ENCODE measurements at regions not wholly inside any gene's neighbourhood (a gene's known extent, or its start where the extent isn't known, plus 50 kb on each side); places are given as distances from the start of the nearest gene placed in this dataset.

DNA sequence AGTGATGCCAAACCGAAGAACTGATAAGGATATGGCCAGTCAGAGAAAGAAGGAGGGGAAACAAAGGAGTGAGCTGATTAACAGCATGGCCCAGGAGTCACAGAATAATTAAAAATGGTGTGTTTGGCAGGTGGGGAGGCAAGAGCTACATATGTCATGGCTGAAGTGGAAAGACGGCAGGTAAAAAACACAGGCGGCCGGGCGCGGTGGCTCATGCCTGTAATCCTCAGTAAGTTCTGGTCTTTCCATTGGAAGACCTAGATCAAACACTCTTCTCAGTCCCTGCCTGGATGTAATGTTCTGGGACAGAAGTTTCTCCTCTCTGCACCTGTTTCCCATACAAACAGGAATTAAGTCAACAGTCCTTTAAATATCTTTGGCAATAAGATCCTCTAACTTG, 503.9 kb downstream of the STIM2 start:
- Histone ChIP-seq H3K4me1 (ENCODE audit: insufficient read depth) (no peaks in the 10 kb centered on the region; the same call in 1 of the 2 replicates), H4K20me1 (replicated peaks; ENCODE audit: insufficient read depth) (no peaks in the 10 kb centered on the region), H3K27me3 (ENCODE audit: insufficient read depth) (no peaks in the 10 kb centered on the region), H2AFZ (no peak overlapping the region), H3K9me2 (ENCODE audit: insufficient read depth) (peaks cover 6% of the 10 kb centered on the region; the same call in 1 of the 2 replicates), H3F3A (replicated peaks; ENCODE audit: low read depth) (no peaks in the 10 kb centered on the region), H3K36me3 (ENCODE audit: insufficient read depth) (no peaks in the 10 kb centered on the region), H3K4me3 (no peak overlapping the region), H3K27ac (ENCODE audit: low read depth) (no peak overlapping the region), H3K4me2 (no peak overlapping the region), H3K79me2 (replicated peaks; ENCODE audit: insufficient read depth) (no peaks in the 10 kb centered on the region)
- no peaks in the 10 kb centered on the region for H3K36me3 Mint-ChIP-seq (ENCODE audit: low read depth)
- no peak for TF ChIP-seq CREB1 (CRISPR knock-in tag; IDR thresholded peaks at IDR 0.05; ENCODE audit: low read depth)
- no peak for TF ChIP-seq JUNB (IDR thresholded peaks at IDR 0.05; ENCODE audit: unreplicated experiment)
- TF ChIP-seq, protein P1, sequence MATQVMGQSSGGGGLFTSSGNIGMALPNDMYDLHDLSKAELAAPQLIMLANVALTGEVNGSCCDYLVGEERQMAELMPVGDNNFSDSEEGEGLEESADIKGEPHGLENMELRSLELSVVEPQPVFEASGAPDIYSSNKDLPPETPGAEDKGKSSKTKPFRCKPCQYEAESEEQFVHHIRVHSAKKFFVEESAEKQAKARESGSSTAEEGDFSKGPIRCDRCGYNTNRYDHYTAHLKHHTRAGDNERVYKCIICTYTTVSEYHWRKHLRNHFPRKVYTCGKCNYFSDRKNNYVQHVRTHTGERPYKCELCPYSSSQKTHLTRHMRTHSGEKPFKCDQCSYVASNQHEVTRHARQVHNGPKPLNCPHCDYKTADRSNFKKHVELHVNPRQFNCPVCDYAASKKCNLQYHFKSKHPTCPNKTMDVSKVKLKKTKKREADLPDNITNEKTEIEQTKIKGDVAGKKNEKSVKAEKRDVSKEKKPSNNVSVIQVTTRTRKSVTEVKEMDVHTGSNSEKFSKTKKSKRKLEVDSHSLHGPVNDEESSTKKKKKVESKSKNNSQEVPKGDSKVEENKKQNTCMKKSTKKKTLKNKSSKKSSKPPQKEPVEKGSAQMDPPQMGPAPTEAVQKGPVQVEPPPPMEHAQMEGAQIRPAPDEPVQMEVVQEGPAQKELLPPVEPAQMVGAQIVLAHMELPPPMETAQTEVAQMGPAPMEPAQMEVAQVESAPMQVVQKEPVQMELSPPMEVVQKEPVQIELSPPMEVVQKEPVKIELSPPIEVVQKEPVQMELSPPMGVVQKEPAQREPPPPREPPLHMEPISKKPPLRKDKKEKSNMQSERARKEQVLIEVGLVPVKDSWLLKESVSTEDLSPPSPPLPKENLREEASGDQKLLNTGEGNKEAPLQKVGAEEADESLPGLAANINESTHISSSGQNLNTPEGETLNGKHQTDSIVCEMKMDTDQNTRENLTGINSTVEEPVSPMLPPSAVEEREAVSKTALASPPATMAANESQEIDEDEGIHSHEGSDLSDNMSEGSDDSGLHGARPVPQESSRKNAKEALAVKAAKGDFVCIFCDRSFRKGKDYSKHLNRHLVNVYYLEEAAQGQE (IDR thresholded peaks at IDR 0.05; ENCODE audit: unreplicated experiment), result no peak
- TF ChIP-seq, protein P2, sequence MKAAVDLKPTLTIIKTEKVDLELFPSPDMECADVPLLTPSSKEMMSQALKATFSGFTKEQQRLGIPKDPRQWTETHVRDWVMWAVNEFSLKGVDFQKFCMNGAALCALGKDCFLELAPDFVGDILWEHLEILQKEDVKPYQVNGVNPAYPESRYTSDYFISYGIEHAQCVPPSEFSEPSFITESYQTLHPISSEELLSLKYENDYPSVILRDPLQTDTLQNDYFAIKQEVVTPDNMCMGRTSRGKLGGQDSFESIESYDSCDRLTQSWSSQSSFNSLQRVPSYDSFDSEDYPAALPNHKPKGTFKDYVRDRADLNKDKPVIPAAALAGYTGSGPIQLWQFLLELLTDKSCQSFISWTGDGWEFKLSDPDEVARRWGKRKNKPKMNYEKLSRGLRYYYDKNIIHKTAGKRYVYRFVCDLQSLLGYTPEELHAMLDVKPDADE (IDR thresholded peaks at IDR 0.05), result no peak
- no peak for TF ChIP-seq EZH2phosphoT487 (IDR thresholded peaks at IDR 0.05; ENCODE audit: unreplicated experiment)
- no peak for TF ChIP-seq EZH2 (IDR thresholded peaks at IDR 0.05; ENCODE audit: low read depth, unreplicated experiment)
- TF ChIP-seq, protein P3, sequence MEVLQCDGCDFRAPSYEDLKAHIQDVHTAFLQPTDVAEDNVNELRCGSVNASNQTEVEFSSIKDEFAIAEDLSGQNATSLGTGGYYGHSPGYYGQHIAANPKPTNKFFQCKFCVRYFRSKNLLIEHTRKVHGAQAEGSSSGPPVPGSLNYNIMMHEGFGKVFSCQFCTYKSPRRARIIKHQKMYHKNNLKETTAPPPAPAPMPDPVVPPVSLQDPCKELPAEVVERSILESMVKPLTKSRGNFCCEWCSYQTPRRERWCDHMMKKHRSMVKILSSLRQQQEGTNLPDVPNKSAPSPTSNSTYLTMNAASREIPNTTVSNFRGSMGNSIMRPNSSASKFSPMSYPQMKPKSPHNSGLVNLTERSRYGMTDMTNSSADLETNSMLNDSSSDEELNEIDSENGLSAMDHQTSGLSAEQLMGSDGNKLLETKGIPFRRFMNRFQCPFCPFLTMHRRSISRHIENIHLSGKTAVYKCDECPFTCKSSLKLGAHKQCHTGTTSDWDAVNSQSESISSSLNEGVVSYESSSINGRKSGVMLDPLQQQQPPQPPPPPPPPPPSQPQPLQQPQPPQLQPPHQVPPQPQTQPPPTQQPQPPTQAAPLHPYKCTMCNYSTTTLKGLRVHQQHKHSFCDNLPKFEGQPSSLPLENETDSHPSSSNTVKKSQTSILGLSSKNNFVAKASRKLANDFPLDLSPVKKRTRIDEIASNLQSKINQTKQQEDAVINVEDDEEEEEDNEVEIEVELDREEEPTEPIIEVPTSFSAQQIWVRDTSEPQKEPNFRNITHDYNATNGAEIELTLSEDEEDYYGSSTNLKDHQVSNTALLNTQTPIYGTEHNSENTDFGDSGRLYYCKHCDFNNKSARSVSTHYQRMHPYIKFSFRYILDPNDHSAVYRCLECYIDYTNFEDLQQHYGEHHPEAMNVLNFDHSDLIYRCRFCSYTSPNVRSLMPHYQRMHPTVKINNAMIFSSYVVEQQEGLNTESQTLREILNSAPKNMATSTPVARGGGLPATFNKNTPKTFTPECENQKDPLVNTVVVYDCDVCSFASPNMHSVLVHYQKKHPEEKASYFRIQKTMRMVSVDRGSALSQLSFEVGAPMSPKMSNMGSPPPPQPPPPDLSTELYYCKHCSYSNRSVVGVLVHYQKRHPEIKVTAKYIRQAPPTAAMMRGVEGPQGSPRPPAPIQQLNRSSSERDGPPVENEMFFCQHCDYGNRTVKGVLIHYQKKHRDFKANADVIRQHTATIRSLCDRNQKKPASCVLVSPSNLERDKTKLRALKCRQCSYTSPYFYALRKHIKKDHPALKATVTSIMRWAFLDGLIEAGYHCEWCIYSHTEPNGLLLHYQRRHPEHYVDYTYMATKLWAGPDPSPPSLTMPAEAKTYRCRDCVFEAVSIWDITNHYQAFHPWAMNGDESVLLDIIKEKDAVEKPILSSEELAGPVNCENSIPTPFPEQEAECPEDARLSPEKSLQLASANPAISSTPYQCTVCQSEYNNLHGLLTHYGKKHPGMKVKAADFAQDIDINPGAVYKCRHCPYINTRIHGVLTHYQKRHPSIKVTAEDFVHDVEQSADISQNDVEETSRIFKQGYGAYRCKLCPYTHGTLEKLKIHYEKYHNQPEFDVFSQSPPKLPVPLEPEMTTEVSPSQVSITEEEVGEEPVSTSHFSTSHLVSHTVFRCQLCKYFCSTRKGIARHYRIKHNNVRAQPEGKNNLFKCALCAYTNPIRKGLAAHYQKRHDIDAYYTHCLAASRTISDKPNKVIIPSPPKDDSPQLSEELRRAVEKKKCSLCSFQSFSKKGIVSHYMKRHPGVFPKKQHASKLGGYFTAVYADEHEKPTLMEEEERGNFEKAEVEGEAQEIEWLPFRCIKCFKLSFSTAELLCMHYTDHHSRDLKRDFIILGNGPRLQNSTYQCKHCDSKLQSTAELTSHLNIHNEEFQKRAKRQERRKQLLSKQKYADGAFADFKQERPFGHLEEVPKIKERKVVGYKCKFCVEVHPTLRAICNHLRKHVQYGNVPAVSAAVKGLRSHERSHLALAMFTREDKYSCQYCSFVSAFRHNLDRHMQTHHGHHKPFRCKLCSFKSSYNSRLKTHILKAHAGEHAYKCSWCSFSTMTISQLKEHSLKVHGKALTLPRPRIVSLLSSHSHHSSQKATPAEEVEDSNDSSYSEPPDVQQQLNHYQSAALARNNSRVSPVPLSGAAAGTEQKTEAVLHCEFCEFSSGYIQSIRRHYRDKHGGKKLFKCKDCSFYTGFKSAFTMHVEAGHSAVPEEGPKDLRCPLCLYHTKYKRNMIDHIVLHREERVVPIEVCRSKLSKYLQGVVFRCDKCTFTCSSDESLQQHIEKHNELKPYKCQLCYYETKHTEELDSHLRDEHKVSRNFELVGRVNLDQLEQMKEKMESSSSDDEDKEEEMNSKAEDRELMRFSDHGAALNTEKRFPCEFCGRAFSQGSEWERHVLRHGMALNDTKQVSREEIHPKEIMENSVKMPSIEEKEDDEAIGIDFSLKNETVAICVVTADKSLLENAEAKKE (CRISPR knock-in tag; IDR thresholded peaks at IDR 0.05), result no peak
- TF ChIP-seq ZNF114 (CRISPR knock-in tag; IDR thresholded peaks at IDR 0.05), result no peak
- TF ChIP-seq POLR2AphosphoS5 (IDR thresholded peaks at IDR 0.05; ENCODE audit: low read depth), result no peak
- TF ChIP-seq, protein P4, sequence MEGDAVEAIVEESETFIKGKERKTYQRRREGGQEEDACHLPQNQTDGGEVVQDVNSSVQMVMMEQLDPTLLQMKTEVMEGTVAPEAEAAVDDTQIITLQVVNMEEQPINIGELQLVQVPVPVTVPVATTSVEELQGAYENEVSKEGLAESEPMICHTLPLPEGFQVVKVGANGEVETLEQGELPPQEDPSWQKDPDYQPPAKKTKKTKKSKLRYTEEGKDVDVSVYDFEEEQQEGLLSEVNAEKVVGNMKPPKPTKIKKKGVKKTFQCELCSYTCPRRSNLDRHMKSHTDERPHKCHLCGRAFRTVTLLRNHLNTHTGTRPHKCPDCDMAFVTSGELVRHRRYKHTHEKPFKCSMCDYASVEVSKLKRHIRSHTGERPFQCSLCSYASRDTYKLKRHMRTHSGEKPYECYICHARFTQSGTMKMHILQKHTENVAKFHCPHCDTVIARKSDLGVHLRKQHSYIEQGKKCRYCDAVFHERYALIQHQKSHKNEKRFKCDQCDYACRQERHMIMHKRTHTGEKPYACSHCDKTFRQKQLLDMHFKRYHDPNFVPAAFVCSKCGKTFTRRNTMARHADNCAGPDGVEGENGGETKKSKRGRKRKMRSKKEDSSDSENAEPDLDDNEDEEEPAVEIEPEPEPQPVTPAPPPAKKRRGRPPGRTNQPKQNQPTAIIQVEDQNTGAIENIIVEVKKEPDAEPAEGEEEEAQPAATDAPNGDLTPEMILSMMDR (conservative IDR thresholded peaks at IDR 0.05; ENCODE audit: low read depth in 2 of 2), result no peak
- no peak for TF ChIP-seq STAT1 (IDR thresholded peaks at IDR 0.05; ENCODE audit: unreplicated experiment)
- TF ChIP-seq ZNF331 (CRISPR knock-in tag; IDR thresholded peaks at IDR 0.05; ENCODE audit: low read depth), result no peak
- TF ChIP-seq NANOG (IDR thresholded peaks at IDR 0.05; ENCODE audit: borderline replicate concordance), result no peak
- H3K27me3 Mint-ChIP-seq (ENCODE audit: insufficient read depth, low read depth, poor library complexity), result no peaks in the 10 kb centered on the region
- H3K4me1 Mint-ChIP-seq, result peaks cover 10% of the 10 kb centered on the region; the same call in 2 of the 3 replicates
- no peak overlapping the region for H3K27ac Mint-ChIP-seq
- H3K9me3 Mint-ChIP-seq, result no peaks in the 10 kb centered on the region; the same call in 2 of the 3 replicates
- no peak overlapping the region for H3K4me3 Mint-ChIP-seq
- no peak for DNase-seq (ENCODE audit: low spot score)
- ATAC-seq, result no peak
